ENCODE measurements at regions not wholly inside any gene's neighbourhood (a gene's known extent, or its start where the extent isn't known, plus 50 kb on each side); places are given as distances from the start of the nearest gene placed in this dataset.
"Not testable (repeated sequence)": the region's sequence is repeated elsewhere in the genome, so short reads cannot be mapped to it uniquely, and the experiment has no call there.

DNA sequence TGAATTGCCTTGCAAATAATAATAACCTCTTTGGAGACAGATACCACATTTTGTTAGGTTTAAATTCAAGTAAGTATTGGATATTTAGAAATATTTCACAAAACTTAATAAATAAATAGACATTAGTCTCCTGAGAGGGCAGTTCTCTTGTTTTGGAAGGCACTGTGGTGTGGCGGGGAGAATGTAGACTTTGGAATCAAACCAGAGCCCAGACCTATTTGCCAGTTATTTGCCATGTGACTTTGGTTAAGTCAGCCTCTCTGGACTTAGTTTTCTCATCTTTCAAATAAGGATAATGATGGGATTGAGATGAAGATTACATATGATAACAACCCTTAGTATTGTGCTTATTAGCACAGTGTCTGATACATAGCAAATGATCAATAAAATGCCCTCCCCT is 1835.6 kb downstream of the KHDRBS2 start:
- TF ChIP-seq POLR2AphosphoS5 (IDR thresholded peaks at IDR 0.05); CTCF (IDR thresholded peaks at IDR 0.05 in 8 of 11, conservative IDR thresholded peaks at IDR 0.05 in 3 of 11); POLR2A (IDR thresholded peaks at IDR 0.05): not testable (repeated sequence)

All from spleen (tissue), 7 donors.